ENCODE measurements at regions not wholly inside any gene's neighbourhood (a gene's known extent, or its start where the extent isn't known, plus 50 kb on each side); places are given as distances from the start of the nearest gene placed in this dataset.

GRCh38 chr2:104538077-104538476, 315.8 kb upstream of the POU3F3 start (continued):
- TF ChIP-seq CHD7 (IDR thresholded peaks at IDR 0.05; ENCODE audit: insufficient replicate concordance, low read length) (no peak), CHD1 (IDR thresholded peaks at IDR 0.05; ENCODE audit: low read depth, low read length) (no peak), SP2 (IDR thresholded peaks at IDR 0.05; ENCODE audit: low read length) (no peak), TEAD4 (IDR thresholded peaks at IDR 0.05; ENCODE audit: low read depth, low read length) (no peak), GTF2F1 (IDR thresholded peaks at IDR 0.05; ENCODE audit: borderline replicate concordance, low read depth, low read length) (no peak), ASH2L (IDR thresholded peaks at IDR 0.05; ENCODE audit: low read length) (no peak)

Data from H1 (cell line).